Neuronal stem cell (in vitro differentiated cells): ENCODE measurements at regions not wholly inside any gene's neighbourhood (a gene's known extent, or its start where the extent isn't known, plus 50 kb on each side); places are given as distances from the start of the nearest gene placed in this dataset.
"Not testable (repeated sequence)": the region's sequence is repeated elsewhere in the genome, so short reads cannot be mapped to it uniquely, and the experiment has no call there.

Experiments
- DNase-seq: peaks from one replicate; pipeline ENCODE4 v3.0.0-alpha.2; 2013; ENCODE audit warnings: low spot score
- H2AFZ ChIP-seq: one replicate; pipeline ENCODE4 v1.6.1; 2013; ENCODE audit warnings: mild to moderate bottlenecking, low read length, inconsistent platforms
- H2AK5ac ChIP-seq: 2 replicates; pipeline ENCODE4 v1.6.1; 2013; ENCODE audit warnings: low read depth, mild to moderate bottlenecking, inconsistent platforms, low read length, moderate library complexity, mixed read lengths
- H2BK120ac ChIP-seq: 2 replicates; pipeline ENCODE4 v1.6.1; 2013; ENCODE audit warnings: low read depth, mild to moderate bottlenecking, inconsistent platforms, low read length, moderate library complexity, mixed read lengths
- H2BK12ac ChIP-seq: one replicate; pipeline ENCODE4 v1.6.1; 2013; ENCODE audit warnings: low read length, inconsistent platforms
- H2BK15ac ChIP-seq: 2 replicates; pipeline ENCODE4 v1.6.1; 2013; ENCODE audit warnings: mild to moderate bottlenecking, low read length, inconsistent platforms, mixed read lengths
- H2BK5ac ChIP-seq: one replicate; pipeline ENCODE4 v1.6.1; 2013; ENCODE audit warnings: inconsistent platforms, mild to moderate bottlenecking, low read length, moderate library complexity
- H3K14ac ChIP-seq: one replicate; pipeline ENCODE4 v1.6.1; 2013; ENCODE audit warnings: low read length, inconsistent platforms
- H3K18ac ChIP-seq: 2 replicates; pipeline ENCODE4 v1.6.1; 2013; ENCODE audit warnings: low read length, inconsistent platforms
- H3K23ac ChIP-seq: 2 replicates; pipeline ENCODE4 v1.6.1; 2013; ENCODE audit warnings: low read depth, mild to moderate bottlenecking, mixed read lengths, low read length, inconsistent platforms; ENCODE audit not compliant: poor library complexity
- H3K27ac ChIP-seq: replicated peaks from 3 replicates; pipeline ENCODE4 v1.5.1; 2013; ENCODE audit warnings: low read length, inconsistent platforms
- H3K27me3 ChIP-seq, 3 experiments: 2 replicates each; pipeline ENCODE4 v1.6.1; 2013; ENCODE audit warnings: low read length in 3 of 3, mild to moderate bottlenecking in 2 of 3, inconsistent platforms in 1 of 3, low read depth in 1 of 3, mixed read lengths in 1 of 3, moderate library complexity in 1 of 3; ENCODE audit not compliant: control insufficient read depth in 3 of 3, insufficient read depth in 3 of 3
- H3K36me3 ChIP-seq, 2 donors: replicated peaks in 1 of 2; 2 replicates each; pipeline ENCODE4 v1.6.1; 2013; ENCODE audit warnings: low read length in 2 of 2; ENCODE audit not compliant: control insufficient read depth in 2 of 2, insufficient read depth in 2 of 2
- H3K4ac ChIP-seq: 2 replicates; pipeline ENCODE4 v1.6.1; 2013; ENCODE audit warnings: inconsistent platforms, mild to moderate bottlenecking, low read length, moderate library complexity
- H3K4me1 ChIP-seq, 2 donors: 1 replicate in 1 of 2; 2 replicates in 1 of 2; pipeline ENCODE4 v1.6.1; 2013; ENCODE audit warnings: low read length in 2 of 2, low read depth in 1 of 2; ENCODE audit not compliant: control insufficient read depth in 2 of 2, insufficient read depth in 1 of 2
- H3K4me2 ChIP-seq: one replicate; pipeline ENCODE4 v1.6.1; 2013; ENCODE audit warnings: mild to moderate bottlenecking, low read length, inconsistent platforms; ENCODE audit not compliant: insufficient read depth, poor library complexity, severe bottlenecking
- H3K4me3 ChIP-seq, 2 donors: 2 replicates each; pipeline ENCODE4 v1.5.1; 2013; ENCODE audit warnings: low read length in 2 of 2, mild to moderate bottlenecking in 2 of 2, inconsistent platforms in 1 of 2, moderate library complexity in 1 of 2
- H3K79me1 ChIP-seq: one replicate; pipeline ENCODE4 v1.6.1; 2013; ENCODE audit warnings: low read depth, mild to moderate bottlenecking, inconsistent platforms, low read length, moderate library complexity
- H3K9ac ChIP-seq: one replicate; pipeline ENCODE4 v1.6.1; 2013; ENCODE audit warnings: mild to moderate bottlenecking, low read depth, low read length, inconsistent platforms; ENCODE audit not compliant: poor library complexity
- H3K9me3 ChIP-seq, 2 donors: replicated peaks in 1 of 2; 2 replicates each; pipeline versions ENCODE3 to v1.6.1; 2013; ENCODE audit warnings: low read length in 2 of 2, mild to moderate bottlenecking in 2 of 2, inconsistent platforms in 1 of 2, low read depth in 1 of 2, mixed read lengths in 1 of 2, moderate library complexity in 1 of 2; ENCODE audit not compliant: control insufficient read depth in 2 of 2, insufficient read depth in 1 of 2
- H4K8ac ChIP-seq: one replicate; pipeline ENCODE4 v1.6.1; 2013; ENCODE audit warnings: low read depth, mild to moderate bottlenecking, inconsistent platforms, low read length, moderate library complexity
- H4K91ac ChIP-seq: one replicate; pipeline ENCODE4 v1.6.1; 2013; ENCODE audit warnings: low read length, low read depth, mild to moderate bottlenecking, inconsistent platforms; ENCODE audit not compliant: poor library complexity
- WGBS, 2 donors: extraction: QIAGEN DNeasy Blood & Tissue Kit; methylation state at CpG; one replicate each; pipeline ENCODE4 v1.1.7; 2013; ENCODE audit warnings: missing lambda C conversion rate in 2 of 2, mixed read lengths in 1 of 2; ENCODE audit not compliant: insufficient read length in 2 of 2, insufficient replicate concordance in 1 of 2; ENCODE audit errors: extremely low coverage in 2 of 2; 5-methylcytosine and 5-hydroxymethylcytosine counted together

DNA sequence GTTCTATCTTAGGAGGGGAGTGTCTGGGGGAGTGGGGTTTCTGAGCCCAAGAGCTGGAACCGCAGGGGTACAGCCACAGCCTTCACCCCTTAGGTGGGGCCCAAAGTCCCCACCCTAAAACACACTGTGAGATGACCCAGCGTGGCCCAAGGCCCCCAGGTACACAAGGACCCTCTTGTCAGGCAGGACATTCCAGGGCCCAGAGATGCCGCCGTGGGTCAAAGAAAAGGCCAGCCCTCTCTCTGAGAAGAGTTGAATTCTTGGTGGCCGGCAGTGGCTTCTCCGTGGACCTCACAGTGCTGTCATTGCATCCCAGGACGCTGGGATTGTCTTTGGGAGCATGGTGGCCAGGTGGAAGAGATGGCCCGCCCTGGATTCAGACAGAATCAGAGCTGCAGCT, 176.3 kb upstream of the C1orf174 start:
- Histone ChIP-seq H3K4me3 (no peak overlapping the region), H2AK5ac (no peak overlapping the region), H3K9ac (no peak overlapping the region), H4K91ac (no peak overlapping the region), H3K4ac (no peak overlapping the region), H3K18ac (no peak overlapping the region), H3K4me1 (peaks cover 0 to 3% of the 10 kb centered on the region in 2 donors), H3K27ac (no peak overlapping the region), H3K9me3 (no peaks in the 10 kb centered on the region), H2BK5ac (no peak overlapping the region), H3K4me2 (no peak overlapping the region), H2BK120ac (no peak overlapping the region), H3K14ac (no peak overlapping the region), H2BK15ac (no peak overlapping the region), H3K27me3 (no peaks in the 10 kb centered on the region), H2BK12ac (no peak overlapping the region), H4K8ac (no peak overlapping the region), H2AFZ (no peak overlapping the region), H3K23ac (no peak overlapping the region), H3K79me1 (no peaks in the 10 kb centered on the region), H3K36me3 (no peaks in the 10 kb centered on the region)
- no peak for DNase-seq
- no CpG with 5 or more reads among the region's 8 CpGs for WGBS, 2 donors

GRCh38 chr1:4078091-4078962, 178.3 kb upstream of the C1orf174 start:
- H3K23ac ChIP-seq, H2BK15ac ChIP-seq, H4K8ac ChIP-seq, H3K4ac ChIP-seq, H3K9me3 ChIP-seq, H3K4me3 ChIP-seq, DNase-seq, H2AFZ ChIP-seq, H3K18ac ChIP-seq, H2BK120ac ChIP-seq, H2BK5ac ChIP-seq, H3K36me3 ChIP-seq, H4K91ac ChIP-seq, H3K14ac ChIP-seq, H3K79me1 ChIP-seq, H3K27ac ChIP-seq, H2AK5ac ChIP-seq, H3K4me2 ChIP-seq, H3K9ac ChIP-seq, H2BK12ac ChIP-seq, H3K4me1 ChIP-seq: not testable (repeated sequence)
- H3K27me3 ChIP-seq = peaks cover 0 to 13% (median 0%) of the 10 kb centered on the region in 3 experiments
- no CpG with 5 or more reads among the region's 24 CpGs for WGBS, 2 donors

- H2BK12ac ChIP-seq = no peak overlapping the region
- no peak overlapping the region for H3K4me2 ChIP-seq
- peaks cover 0 to 4% of the 10 kb centered on the region in 2 donors for H3K4me1 ChIP-seq
- peaks cover 0 to 15% (median 0%) of the 10 kb centered on the region in 3 experiments for H3K27me3 ChIP-seq
- no peak overlapping the region for H3K4me3 ChIP-seq
- no peak overlapping the region for H2BK15ac ChIP-seq
- no peak overlapping the region for H2AK5ac ChIP-seq
- no peak overlapping the region for H2AFZ ChIP-seq
- no peak overlapping the region for H3K27ac ChIP-seq
- no peaks in the 10 kb centered on the region for H3K79me1 ChIP-seq
- H4K8ac ChIP-seq = no peak overlapping the region
- H2BK120ac ChIP-seq = no peak overlapping the region
- H3K9ac ChIP-seq = no peak overlapping the region
- H4K91ac ChIP-seq = no peak overlapping the region
- DNase-seq = no peak
- H3K36me3 ChIP-seq = no peaks in the 10 kb centered on the region
- no peak overlapping the region for H3K23ac ChIP-seq
- H3K18ac ChIP-seq = no peak overlapping the region
- no peak overlapping the region for H3K14ac ChIP-seq
- WGBS, 2 donors = no CpG with 5 or more reads among the region's 5 CpGs
- no peaks in the 10 kb centered on the region for H3K9me3 ChIP-seq
- H3K4ac ChIP-seq = no peak overlapping the region
- no peak overlapping the region for H2BK5ac ChIP-seq
Measured at GRCh38 chr1:4079815-4080214, 179.7 kb upstream of the C1orf174 start.

DNA sequence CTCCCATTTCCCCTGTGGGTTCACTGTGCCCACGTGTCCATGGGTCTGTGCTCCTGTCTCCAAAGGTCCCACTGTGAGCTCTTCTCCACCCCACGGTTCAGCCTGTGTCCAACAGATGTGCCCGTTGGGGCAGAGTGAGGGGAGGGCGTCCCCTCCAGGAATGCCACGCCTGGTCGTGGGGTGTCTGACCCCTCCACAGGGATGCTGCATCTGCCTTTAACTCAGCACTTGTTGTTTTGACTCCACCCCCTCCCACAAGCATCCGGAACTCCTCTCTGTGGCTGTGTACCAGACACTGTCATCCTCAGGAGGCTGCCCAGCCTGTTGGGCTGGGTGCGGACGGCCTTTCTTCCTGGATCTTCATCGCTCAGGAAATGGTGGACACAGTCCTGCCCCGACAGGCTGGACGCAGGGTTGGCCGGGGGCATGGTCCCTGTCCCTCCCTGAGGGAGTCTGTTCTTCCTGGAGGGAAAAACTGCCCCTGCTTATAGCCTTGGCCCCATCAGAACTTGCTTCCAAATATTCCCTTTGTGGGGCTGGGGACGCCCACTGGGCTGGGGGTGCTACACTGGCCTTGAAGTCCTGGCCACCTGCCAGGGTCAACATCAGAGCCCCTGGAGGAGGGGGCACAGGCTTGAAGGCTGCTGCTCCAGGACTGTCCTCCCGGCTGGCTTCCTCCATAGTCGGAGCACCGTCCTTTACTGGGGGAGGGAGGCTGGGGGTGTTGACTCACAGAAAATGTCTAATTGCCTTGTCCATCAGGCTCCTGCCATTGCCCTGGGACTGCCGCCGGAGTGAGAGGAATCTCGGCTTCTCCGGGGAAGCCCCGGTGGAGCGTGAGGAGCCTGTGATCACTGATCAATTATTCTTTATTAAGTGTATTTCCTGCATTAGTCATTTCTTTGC, 182.0 kb upstream of the C1orf174 start:
- Histone ChIP-seq H2BK12ac (no peak overlapping the region), H3K79me1 (no peaks in the 10 kb centered on the region), H3K4me3 (no peak overlapping the region), H3K9me3 (no peaks in the 10 kb centered on the region), H3K14ac (no peak overlapping the region), H3K4ac (no peak overlapping the region), H3K9ac (no peak overlapping the region), H3K4me2 (no peak overlapping the region), H4K8ac (no peak overlapping the region), H3K23ac (no peak overlapping the region), H4K91ac (no peak overlapping the region), H2AFZ (no peak overlapping the region), H3K4me1 (peaks cover 0 to 4% of the 10 kb centered on the region in 2 donors), H2BK15ac (no peak overlapping the region), H3K18ac (no peak overlapping the region), H3K36me3 (no peaks in the 10 kb centered on the region), H3K27ac (no peak overlapping the region), H3K27me3 (peaks cover 0 to 18% (median 0%) of the 10 kb centered on the region in 3 experiments), H2BK5ac (no peak overlapping the region), H2BK120ac (no peak overlapping the region), H2AK5ac (peak overlapping the region; percentile 30)
- DNase-seq = no peak
- no CpG with 5 or more reads among the region's 23 CpGs for WGBS, 2 donors
